ENCODE measurements at regions not wholly inside any gene's neighbourhood (a gene's known extent, or its start where the extent isn't known, plus 50 kb on each side); places are given as distances from the start of the nearest gene placed in this dataset.

DNA sequence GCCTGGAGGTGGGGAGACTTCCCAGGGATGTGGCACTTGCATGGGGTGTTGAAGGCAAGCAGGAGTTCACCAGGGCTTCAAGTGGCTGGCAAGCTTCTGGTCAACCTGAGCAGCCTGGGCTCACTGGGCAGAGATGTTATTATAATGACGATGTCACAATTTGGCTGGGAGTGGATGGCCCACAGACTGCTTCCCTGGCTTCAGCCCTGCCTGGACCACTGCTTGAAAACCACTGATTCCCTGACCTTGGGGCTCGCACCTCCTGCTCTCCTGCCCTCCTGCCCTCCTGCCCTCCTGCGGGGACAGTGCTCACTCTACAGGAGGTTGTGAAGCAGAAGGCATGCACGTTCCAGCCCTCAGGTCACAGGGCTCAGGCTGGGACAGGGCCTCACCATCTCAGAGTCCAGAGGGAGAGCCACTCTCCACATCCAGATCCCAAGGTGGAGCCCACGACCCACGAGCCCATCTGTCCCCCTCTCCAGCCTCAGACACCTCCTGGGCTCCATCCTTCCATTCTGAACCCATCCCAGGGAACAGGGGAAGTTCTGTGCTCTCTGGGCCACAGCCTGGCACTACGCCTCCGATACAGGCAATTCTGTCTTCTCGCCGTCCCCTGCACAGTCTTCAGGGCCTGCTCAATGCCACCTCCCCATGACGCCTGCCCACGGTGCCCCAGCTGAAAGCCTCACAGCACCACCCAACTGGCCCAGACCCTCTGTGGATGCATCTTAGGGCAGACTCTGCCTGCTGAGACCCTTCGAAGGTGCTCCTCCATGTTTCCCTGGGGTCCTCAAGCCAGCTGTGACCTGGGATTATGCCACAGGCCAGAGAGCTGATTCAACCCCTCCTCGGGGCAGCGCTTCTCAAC, 241.6 kb upstream of the RAB6C start:
- Mint-ChIP-seq H3K27me3 (peaks cover 0 to 13% (median 0%) of the 10 kb centered on the region in 5 donors), H3K9me3 (peaks cover 0 to 2% (median 0%) of the 10 kb centered on the region in 11 donors), H3K27ac (no peak overlapping the region), H3K4me3 (no peak overlapping the region), H3K36me3 (no peaks in the 10 kb centered on the region), H3K4me1 (peaks cover 0 to 2% (median 0%) of the 10 kb centered on the region in 7 donors)
- no peak for DNase-seq
- CTCF ChIA-PET, result no interaction called here
- Histone ChIP-seq H3K27ac (ENCODE audit: low read depth, low read length) (no peak overlapping the region), H3K36me3 (ENCODE audit: control insufficient read depth in 2 of 3, insufficient read depth in 3 of 3, low read length in 3 of 3) (no peaks in the 10 kb centered on the region), H3K27me3 (ENCODE audit: control insufficient read depth in 2 of 2, insufficient read depth in 2 of 2, low read length in 2 of 2) (no peaks in the 10 kb centered on the region), H3K4me3 (ENCODE audit: low read length) (no peak overlapping the region), H3K4me1 (ENCODE audit: control insufficient read depth in 2 of 2, insufficient read depth in 2 of 2, low read length in 2 of 2) (no peaks in the 10 kb centered on the region), H3K9me3 (ENCODE audit: control insufficient read depth in 2 of 3, low read length in 3 of 3) (no peaks in the 10 kb centered on the region)
- intact Hi-C loops (cut with micrococcal nuclease), result no loop called here
- POLR2A ChIA-PET, result no interaction called here
- ATAC-seq, result no peak

DNA sequence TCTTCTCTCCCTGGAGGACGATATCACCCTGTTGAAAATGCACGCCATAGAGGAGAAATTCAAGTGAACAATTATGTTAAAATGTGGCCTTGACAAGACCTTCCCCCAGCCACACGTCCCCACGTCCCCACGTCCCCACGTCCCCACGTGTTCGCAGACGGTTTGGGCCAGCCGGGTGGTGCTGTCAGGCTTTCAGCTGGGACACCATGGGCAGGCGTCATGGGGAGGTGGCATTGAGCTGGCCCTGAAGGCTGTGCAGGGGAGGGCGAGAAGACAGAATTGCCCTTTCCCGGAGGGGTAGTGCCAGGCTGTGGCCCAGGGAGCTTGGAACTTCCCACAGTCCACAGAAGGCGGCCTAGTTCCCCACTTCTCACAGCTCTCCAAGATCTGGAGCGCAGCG, 240.7 kb upstream of the RAB6C start:
- Histone ChIP-seq H3K9me3 (ENCODE audit: control insufficient read depth in 2 of 3, low read length in 3 of 3) (no peaks in the 10 kb centered on the region), H3K4me3 (ENCODE audit: low read length) (no peak overlapping the region), H3K27me3 (ENCODE audit: control insufficient read depth in 2 of 2, insufficient read depth in 2 of 2, low read length in 2 of 2) (no peaks in the 10 kb centered on the region), H3K27ac (ENCODE audit: low read depth, low read length) (no peak overlapping the region), H3K4me1 (ENCODE audit: control insufficient read depth in 2 of 2, insufficient read depth in 2 of 2, low read length in 2 of 2) (no peaks in the 10 kb centered on the region), H3K36me3 (ENCODE audit: control insufficient read depth in 2 of 3, insufficient read depth in 3 of 3, low read length in 3 of 3) (no peaks in the 10 kb centered on the region)
- intact Hi-C loops (cut with micrococcal nuclease), result no loop called here
- Mint-ChIP-seq H3K4me1 (peaks cover 0 to 2% (median 0%) of the 10 kb centered on the region in 7 donors), H3K27ac (no peak overlapping the region), H3K9me3 (peaks cover 0 to 2% (median 0%) of the 10 kb centered on the region in 11 donors), H3K27me3 (peaks cover 0 to 13% (median 0%) of the 10 kb centered on the region in 5 donors), H3K36me3 (no peaks in the 10 kb centered on the region), H3K4me3 (no peak overlapping the region)
- ChIA-PET POLR2A (no interaction called here), CTCF (no interaction called here)
- DNase-seq (no peak), ATAC-seq (no peak)

DNA sequence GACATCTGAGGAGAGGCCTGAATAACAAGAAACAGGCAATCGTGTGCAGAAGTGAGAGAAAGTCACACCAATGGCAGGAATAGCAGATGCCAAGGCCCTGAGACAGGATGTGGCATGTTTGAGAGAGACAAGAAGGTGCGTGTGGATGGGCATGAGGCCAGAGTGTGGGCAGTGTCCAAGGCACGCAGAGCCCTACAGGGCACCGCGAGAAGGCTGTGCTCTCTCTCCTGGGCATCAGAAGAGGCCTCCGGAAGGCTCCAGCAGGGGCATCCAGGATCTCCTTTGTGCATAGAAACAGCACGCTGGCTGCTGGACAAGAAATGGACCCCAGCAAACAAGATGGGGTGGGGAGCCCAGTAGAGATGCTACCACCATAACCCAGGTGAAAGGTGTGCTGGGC, 239.0 kb upstream of the RAB6C start:
- H3K36me3 Mint-ChIP-seq, result no peaks in the 10 kb centered on the region
- H3K4me3 Mint-ChIP-seq, result no peak overlapping the region
- POLR2A ChIA-PET, result no interaction called here
- Histone ChIP-seq H3K4me3 (ENCODE audit: low read length) (no peak overlapping the region), H3K4me1 (ENCODE audit: control insufficient read depth in 2 of 2, insufficient read depth in 2 of 2, low read length in 2 of 2) (no peaks in the 10 kb centered on the region), H3K9me3 (ENCODE audit: control insufficient read depth in 2 of 3, low read length in 3 of 3) (no peaks in the 10 kb centered on the region), H3K36me3 (ENCODE audit: control insufficient read depth in 2 of 3, insufficient read depth in 3 of 3, low read length in 3 of 3) (no peaks in the 10 kb centered on the region), H3K27ac (ENCODE audit: low read depth, low read length) (no peak overlapping the region), H3K27me3 (ENCODE audit: control insufficient read depth in 2 of 2, insufficient read depth in 2 of 2, low read length in 2 of 2) (no peaks in the 10 kb centered on the region)
- ATAC-seq, result no peak
- intact Hi-C loops (cut with micrococcal nuclease), result no loop called here
- DNase-seq, result no peak
- CTCF ChIA-PET, result no interaction called here
- peaks cover 0 to 2% (median 0%) of the 10 kb centered on the region in 7 donors for H3K4me1 Mint-ChIP-seq
- H3K27ac Mint-ChIP-seq, result no peak overlapping the region
- H3K27me3 Mint-ChIP-seq, result peaks cover 0 to 13% (median 0%) of the 10 kb centered on the region in 5 donors
- H3K9me3 Mint-ChIP-seq, result peaks cover 0 to 2% (median 0%) of the 10 kb centered on the region in 11 donors

DNA sequence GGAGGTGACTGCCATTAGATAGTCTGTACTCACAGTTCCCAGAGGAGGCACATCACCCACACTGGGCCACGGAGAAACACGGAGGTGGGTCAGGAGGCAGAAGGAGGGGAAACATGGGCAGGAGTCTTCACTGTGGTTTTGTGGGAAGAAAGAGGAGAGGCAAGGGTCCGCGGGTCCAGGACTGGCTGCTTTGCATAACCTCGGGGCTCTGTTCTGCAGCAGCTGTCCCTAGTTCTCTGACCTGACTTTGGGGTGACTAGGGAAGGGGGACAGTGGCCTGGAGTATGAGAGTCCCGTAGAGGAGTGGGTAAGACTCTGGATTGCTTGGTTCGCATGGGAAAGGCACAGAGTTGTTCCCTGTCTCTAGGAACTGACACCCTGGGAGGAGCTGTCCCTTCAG, 238.3 kb upstream of the RAB6C start:
- H3K4me3 ChIP-seq (ENCODE audit: low read length), result no peak overlapping the region
- H3K36me3 ChIP-seq (ENCODE audit: control insufficient read depth in 2 of 3, insufficient read depth in 3 of 3, low read length in 3 of 3), result no peaks in the 10 kb centered on the region
- POLR2A ChIA-PET, result no interaction called here
- H3K27me3 Mint-ChIP-seq, result peaks cover 0 to 16% (median under 1%) of the 10 kb centered on the region in 5 donors
- H3K27me3 ChIP-seq (ENCODE audit: control insufficient read depth in 2 of 2, insufficient read depth in 2 of 2, low read length in 2 of 2), result no peaks in the 10 kb centered on the region
- H3K9me3 Mint-ChIP-seq, result peaks cover 0 to 3% (median 0%) of the 10 kb centered on the region in 11 donors
- no peaks in the 10 kb centered on the region for H3K9me3 ChIP-seq (ENCODE audit: control insufficient read depth in 2 of 3, low read length in 3 of 3)
- H3K4me1 Mint-ChIP-seq, result peaks cover 0 to 2% (median 0%) of the 10 kb centered on the region in 7 donors
- H3K4me1 ChIP-seq (ENCODE audit: control insufficient read depth in 2 of 2, insufficient read depth in 2 of 2, low read length in 2 of 2), result no peaks in the 10 kb centered on the region
- no peak overlapping the region for H3K4me3 Mint-ChIP-seq
- H3K27ac ChIP-seq (ENCODE audit: low read depth, low read length), result no peak overlapping the region
- H3K27ac Mint-ChIP-seq, result no peak overlapping the region
- ATAC-seq, result peak; percentile 10
- CTCF ChIA-PET, result no interaction called here
- no peak for DNase-seq
- no peaks in the 10 kb centered on the region for H3K36me3 Mint-ChIP-seq
- intact Hi-C loops (cut with micrococcal nuclease), result no loop called here

DNA sequence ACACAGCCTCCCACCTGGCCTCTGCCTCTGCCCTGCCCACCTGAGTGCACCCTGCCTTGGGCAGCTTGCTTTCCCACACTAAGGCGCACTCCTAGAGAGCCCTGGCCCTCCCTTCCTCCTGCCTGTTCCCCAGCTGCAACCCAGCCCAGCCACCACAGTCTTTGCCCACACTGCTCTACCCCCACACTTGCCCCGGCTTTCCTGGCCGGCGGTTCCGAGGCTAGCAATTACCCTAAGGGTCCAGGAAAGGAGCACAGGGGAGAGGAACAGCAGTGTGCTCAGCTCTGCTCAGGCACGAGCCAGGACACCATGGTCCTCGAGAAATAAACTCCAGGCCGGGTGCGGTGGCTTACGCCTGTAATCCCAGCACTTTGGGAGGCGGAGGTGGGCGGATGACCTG, 237.8 kb upstream of the RAB6C start:
- no peak overlapping the region for H3K27ac ChIP-seq (ENCODE audit: low read depth, low read length)
- Mint-ChIP-seq H3K27me3 (peaks cover 0 to 17% (median 5%) of the 10 kb centered on the region in 5 donors), H3K36me3 (no peaks in the 10 kb centered on the region), H3K9me3 (peaks cover 0 to 3% (median 0%) of the 10 kb centered on the region in 11 donors), H3K4me1 (peaks cover 0 to 2% (median 0%) of the 10 kb centered on the region in 7 donors), H3K27ac (no peak overlapping the region), H3K4me3 (no peak overlapping the region)
- intact Hi-C loops (cut with micrococcal nuclease), result no loop called here
- H3K27me3 ChIP-seq (ENCODE audit: control insufficient read depth in 2 of 2, insufficient read depth in 2 of 2, low read length in 2 of 2), result no peaks in the 10 kb centered on the region
- DNase-seq (no peak), ATAC-seq (peak; percentile 12)
- H3K36me3 ChIP-seq (ENCODE audit: control insufficient read depth in 2 of 3, insufficient read depth in 3 of 3, low read length in 3 of 3), result no peaks in the 10 kb centered on the region
- ChIA-PET CTCF (no interaction called here), POLR2A (no interaction called here)
- H3K4me3 ChIP-seq (ENCODE audit: low read length), result no peak overlapping the region
- H3K4me1 ChIP-seq (ENCODE audit: control insufficient read depth in 2 of 2, insufficient read depth in 2 of 2, low read length in 2 of 2), result no peaks in the 10 kb centered on the region
- H3K9me3 ChIP-seq (ENCODE audit: control insufficient read depth in 2 of 3, low read length in 3 of 3), result no peaks in the 10 kb centered on the region

DNA sequence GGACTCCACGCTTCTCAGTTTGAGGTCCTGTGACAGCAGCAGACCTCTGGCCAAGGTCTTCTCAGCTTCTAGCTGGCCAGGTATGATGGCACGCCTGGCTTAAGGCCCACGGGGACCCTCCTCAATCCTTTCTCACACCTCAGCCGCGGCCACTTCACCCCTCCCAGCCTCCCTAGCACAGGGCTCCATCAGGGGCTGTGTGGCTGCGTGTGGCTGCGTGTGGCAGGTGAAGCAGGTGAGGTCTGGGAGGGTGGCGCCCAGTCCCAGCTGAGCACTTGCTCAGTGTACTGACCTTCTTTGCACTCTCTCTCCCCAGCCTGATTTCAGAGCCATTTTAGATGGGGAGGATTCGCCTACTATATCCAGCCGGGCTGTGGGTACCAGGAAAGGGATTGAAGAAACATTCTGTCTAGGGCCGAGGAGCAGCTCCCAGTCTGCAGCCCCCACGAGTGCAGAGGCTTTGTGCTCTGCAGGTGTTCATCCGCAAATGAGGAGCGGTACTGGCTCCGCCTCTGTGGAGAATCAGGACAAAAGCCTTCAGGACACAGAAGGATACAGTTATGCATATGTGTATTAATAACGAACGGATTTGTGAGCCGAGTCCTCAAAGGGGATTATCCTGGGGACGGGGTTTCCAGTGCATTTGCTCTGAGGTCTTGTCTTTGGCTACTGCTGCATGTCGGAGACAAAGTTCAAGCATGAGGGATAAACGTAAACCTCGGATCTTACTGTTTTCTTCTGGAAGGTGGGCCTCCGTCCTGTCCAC, 236.9 kb upstream of the RAB6C start:
- no peak overlapping the region for H3K4me3 ChIP-seq (ENCODE audit: low read length)
- CTCF ChIA-PET, result no interaction called here
- H3K27me3 Mint-ChIP-seq, result peaks cover 0 to 17% (median 9%) of the 10 kb centered on the region in 5 donors
- H3K9me3 ChIP-seq (ENCODE audit: control insufficient read depth in 2 of 3, low read length in 3 of 3), result no peaks in the 10 kb centered on the region
- POLR2A ChIA-PET, result no interaction called here
- no peak for ATAC-seq
- no peak overlapping the region for H3K27ac Mint-ChIP-seq
- no peak overlapping the region for H3K27ac ChIP-seq (ENCODE audit: low read depth, low read length)
- H3K36me3 Mint-ChIP-seq, result no peaks in the 10 kb centered on the region
- H3K27me3 ChIP-seq (ENCODE audit: control insufficient read depth in 2 of 2, insufficient read depth in 2 of 2, low read length in 2 of 2), result no peaks in the 10 kb centered on the region
- H3K36me3 ChIP-seq (ENCODE audit: control insufficient read depth in 2 of 3, insufficient read depth in 3 of 3, low read length in 3 of 3), result no peaks in the 10 kb centered on the region
- H3K4me1 Mint-ChIP-seq, result peaks cover 0 to 2% (median 0%) of the 10 kb centered on the region in 7 donors
- peaks cover 0 to 3% (median 0%) of the 10 kb centered on the region in 11 donors for H3K9me3 Mint-ChIP-seq
- no peak overlapping the region for H3K4me3 Mint-ChIP-seq
- H3K4me1 ChIP-seq (ENCODE audit: control insufficient read depth in 2 of 2, insufficient read depth in 2 of 2, low read length in 2 of 2), result no peaks in the 10 kb centered on the region
- DNase-seq, result no peak
- intact Hi-C loops (cut with micrococcal nuclease), result no loop called here

Data from naive thymus-derived CD4-positive, alpha-beta T cell (primary cell).